ENCODE measurements at regions not wholly inside any gene's neighbourhood (a gene's known extent, or its start where the extent isn't known, plus 50 kb on each side); places are given as distances from the start of the nearest gene placed in this dataset.

DNA sequence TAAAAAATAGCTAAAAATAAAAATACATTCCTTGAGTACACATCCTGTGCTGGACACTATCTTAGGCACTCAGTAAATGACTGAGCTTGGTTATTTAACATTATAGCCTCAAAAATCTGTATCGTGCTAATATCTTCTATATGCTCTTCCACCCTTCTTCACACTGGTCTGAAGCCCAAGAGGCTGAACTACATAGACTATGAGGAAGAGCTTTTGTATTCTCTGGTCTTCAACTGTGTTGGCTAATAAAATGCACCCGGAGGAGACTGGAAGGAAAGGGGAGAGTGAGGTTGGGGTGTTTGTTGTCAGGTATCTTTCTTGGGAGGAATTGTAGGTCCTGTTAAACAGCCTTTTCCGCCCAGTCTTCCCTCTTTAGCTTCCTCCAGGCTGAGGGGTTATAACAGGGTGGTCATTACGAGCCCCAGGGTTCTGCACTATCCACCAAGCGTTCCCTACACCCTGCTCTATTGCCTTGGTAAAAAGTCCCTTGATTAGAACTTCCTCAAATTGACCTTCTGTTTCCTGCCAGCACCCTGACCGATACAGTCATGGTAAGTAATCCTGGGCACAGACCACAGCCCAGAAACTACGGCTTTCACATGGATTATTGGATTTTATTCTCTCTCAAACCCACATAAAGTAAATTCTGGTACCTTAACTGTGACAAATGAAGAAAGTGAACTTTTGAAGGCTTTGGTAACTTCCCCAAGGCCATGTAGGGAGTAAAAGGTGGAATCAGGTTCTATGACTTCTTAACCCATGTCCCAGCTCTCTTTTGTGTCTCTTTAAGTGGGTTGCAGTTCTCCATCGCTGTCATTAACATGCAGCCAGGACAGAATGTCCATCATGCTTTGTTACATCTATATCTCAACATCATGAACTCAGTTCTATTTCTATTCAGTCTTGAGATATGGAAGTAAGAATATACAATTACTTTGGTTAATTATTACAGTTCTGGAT is 71.3 kb downstream of the PTHLH start:
- H3K4me3 ChIP-seq (ENCODE audit: low read length) = no peak overlapping the region
- TF ChIP-seq, protein P1, sequence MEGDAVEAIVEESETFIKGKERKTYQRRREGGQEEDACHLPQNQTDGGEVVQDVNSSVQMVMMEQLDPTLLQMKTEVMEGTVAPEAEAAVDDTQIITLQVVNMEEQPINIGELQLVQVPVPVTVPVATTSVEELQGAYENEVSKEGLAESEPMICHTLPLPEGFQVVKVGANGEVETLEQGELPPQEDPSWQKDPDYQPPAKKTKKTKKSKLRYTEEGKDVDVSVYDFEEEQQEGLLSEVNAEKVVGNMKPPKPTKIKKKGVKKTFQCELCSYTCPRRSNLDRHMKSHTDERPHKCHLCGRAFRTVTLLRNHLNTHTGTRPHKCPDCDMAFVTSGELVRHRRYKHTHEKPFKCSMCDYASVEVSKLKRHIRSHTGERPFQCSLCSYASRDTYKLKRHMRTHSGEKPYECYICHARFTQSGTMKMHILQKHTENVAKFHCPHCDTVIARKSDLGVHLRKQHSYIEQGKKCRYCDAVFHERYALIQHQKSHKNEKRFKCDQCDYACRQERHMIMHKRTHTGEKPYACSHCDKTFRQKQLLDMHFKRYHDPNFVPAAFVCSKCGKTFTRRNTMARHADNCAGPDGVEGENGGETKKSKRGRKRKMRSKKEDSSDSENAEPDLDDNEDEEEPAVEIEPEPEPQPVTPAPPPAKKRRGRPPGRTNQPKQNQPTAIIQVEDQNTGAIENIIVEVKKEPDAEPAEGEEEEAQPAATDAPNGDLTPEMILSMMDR (conservative IDR thresholded peaks at IDR 0.05; ENCODE audit: low read depth, low read length) = no peak
- DNase-seq (ENCODE audit: low read depth) = no peak

DNA sequence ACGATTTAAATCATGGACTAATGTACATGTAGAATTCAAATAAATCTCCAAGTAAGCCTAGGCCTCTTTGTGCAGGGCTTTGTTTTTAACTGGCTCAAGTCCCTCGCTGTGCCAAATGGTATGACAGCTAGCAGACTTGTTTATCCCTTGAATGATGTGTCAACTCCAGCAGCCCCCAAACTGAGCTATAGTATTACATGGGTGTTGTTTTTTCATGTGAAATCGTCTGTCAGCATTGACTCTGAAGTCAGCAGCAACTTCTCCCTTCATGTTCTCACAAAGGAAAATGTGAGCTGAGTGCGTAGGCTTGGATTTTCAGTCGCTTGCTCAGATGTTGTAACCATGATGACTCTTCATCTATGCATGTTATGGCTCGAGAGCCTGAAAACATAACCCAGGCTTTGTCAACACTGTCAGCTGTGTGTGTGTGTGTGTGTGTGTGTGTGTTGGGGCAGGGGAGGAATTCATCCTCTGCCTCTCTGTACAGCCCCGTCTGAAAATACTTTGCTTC is 73.3 kb downstream of the PTHLH start:
- TF ChIP-seq, protein P1 (conservative IDR thresholded peaks at IDR 0.05; ENCODE audit: low read depth, low read length) = no peak
- DNase-seq (ENCODE audit: low read depth) = peak; percentile 47

DNA sequence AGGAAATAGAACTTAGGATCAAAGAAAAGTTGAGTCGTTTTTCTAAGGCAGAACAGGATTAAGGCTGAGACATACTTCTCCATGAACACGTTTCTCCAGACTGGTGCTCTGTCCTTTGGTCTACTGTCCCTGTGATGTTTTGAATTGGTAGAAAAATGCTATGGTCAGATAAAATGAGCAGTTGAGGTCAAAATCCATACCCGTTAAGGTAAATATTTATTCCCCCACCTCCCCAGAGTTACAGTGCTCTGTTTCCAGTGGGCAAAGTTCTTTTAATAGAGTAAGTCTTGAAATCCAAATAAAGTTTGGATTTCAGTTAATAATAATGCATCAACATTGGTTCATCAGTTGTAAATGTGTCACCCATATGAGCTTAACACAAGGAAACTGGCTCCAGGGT is 74.5 kb downstream of the PTHLH start:
- no peak overlapping the region for H3K4me3 ChIP-seq (ENCODE audit: low read length)
- no peak for DNase-seq (ENCODE audit: low read depth)
- TF ChIP-seq, protein P1 (conservative IDR thresholded peaks at IDR 0.05; ENCODE audit: low read depth, low read length) = no peak

More for the DNA sequence above, 73.3 kb downstream of the PTHLH start:
- no peak overlapping the region for H3K4me3 ChIP-seq (ENCODE audit: low read length)

DNA sequence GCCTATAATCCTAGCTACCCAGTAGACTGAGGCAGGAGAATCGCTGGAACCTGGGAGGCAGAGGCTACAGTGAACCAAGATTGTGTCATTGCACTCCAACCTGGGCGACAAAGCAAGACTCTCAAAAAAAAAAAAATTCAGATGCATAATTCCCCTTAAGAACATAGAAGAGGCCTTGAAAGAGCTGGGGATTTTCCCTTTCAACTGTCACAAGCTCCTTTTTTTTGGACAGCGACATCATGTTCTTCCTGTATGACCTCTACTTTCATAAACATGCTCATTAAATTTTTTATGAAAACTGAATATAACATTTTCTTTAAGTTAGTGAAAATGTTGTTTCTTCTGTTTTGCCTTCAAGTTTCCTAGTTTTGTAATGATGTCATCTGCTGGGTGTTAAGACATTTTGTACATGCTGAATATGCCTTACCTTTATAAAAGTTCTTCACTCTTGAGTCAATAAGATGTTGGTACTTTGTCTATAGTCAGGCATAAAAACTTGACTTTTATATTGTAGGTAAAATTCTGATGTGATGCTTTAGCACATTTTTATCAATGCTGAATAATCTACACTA is 76.0 kb downstream of the PTHLH start:
- TF ChIP-seq, protein P1 (conservative IDR thresholded peaks at IDR 0.05; ENCODE audit: low read depth, low read length) = no peak

DNA sequence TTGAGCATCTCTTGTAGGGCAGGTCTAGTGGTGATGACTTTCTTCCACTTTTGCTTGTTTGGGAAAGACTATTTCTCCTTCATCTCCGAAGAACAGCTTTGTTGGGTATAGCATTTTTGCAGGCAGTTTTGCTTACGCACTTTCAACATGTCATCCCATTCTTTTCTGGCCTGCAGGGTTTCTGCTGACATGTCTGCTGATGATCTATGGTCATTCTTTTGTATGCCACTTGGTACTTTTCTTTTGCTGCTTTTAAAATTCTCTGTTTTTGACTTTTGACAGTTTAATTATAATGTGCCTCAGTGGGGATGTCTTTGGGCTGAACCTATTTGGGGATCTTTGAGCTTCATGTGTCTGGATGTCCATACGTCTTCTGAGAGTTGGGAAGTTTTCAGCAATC is 78.2 kb downstream of the PTHLH start:
- TF ChIP-seq, protein P1 (conservative IDR thresholded peaks at IDR 0.05; ENCODE audit: low read depth, low read length) = no peak
- no peak for DNase-seq (ENCODE audit: low read depth)
- no peak overlapping the region for H3K4me3 ChIP-seq (ENCODE audit: low read length)

More for the DNA sequence above, 76.0 kb downstream of the PTHLH start:
- no peak overlapping the region for H3K4me3 ChIP-seq (ENCODE audit: low read length)
- DNase-seq (ENCODE audit: low read depth) = no peak

DNA sequence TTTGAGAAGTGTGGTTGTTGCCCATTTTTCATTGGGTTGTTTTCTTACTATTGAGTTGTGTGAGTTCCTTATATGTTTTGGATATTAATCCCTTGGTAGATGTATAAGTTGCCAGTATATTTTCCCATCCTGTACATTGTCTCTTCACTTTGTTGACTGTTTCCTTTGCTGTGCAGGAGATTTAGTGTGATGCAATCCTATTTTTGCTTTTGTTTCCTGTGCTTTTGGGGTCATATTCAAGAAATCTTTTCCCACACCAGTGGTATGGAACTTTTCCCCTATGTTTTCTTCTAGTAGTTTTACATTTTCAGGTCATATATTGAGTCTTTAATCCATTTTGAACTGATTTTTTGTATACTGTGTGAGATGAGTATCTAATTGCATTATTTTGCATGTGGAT is 92.8 kb downstream of the PTHLH start:
- TF ChIP-seq, protein P1 (conservative IDR thresholded peaks at IDR 0.05; ENCODE audit: low read depth, low read length) = no peak
- no peak overlapping the region for H3K4me3 ChIP-seq (ENCODE audit: low read length)
- no peak for DNase-seq (ENCODE audit: low read depth)

Data from retinal pigment epithelial cell (primary cell).